ENCODE measurements at regions not wholly inside any gene's neighbourhood (a gene's known extent, or its start where the extent isn't known, plus 50 kb on each side); places are given as distances from the start of the nearest gene placed in this dataset.

- TF ChIP-seq, protein P1, sequence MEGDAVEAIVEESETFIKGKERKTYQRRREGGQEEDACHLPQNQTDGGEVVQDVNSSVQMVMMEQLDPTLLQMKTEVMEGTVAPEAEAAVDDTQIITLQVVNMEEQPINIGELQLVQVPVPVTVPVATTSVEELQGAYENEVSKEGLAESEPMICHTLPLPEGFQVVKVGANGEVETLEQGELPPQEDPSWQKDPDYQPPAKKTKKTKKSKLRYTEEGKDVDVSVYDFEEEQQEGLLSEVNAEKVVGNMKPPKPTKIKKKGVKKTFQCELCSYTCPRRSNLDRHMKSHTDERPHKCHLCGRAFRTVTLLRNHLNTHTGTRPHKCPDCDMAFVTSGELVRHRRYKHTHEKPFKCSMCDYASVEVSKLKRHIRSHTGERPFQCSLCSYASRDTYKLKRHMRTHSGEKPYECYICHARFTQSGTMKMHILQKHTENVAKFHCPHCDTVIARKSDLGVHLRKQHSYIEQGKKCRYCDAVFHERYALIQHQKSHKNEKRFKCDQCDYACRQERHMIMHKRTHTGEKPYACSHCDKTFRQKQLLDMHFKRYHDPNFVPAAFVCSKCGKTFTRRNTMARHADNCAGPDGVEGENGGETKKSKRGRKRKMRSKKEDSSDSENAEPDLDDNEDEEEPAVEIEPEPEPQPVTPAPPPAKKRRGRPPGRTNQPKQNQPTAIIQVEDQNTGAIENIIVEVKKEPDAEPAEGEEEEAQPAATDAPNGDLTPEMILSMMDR (IDR thresholded peaks at IDR 0.05; ENCODE audit: extremely low read depth, missing control alignments): no peak
- DNase-seq (ENCODE audit: low spot score): no peak
Measured at GRCh38 chr4:132824761-132825160, 324.3 kb upstream of the PCDH10 start.

GRCh38 chr4:132827522-132827921 is 321.6 kb upstream of the PCDH10 start:
- TF ChIP-seq, protein P1 (IDR thresholded peaks at IDR 0.05; ENCODE audit: extremely low read depth, missing control alignments): no peak
- no peak for DNase-seq (ENCODE audit: low spot score)

- no peak for DNase-seq (ENCODE audit: low spot score)
- TF ChIP-seq, protein P1 (IDR thresholded peaks at IDR 0.05; ENCODE audit: extremely low read depth, missing control alignments): no peak
Measured at GRCh38 chr4:132838244-132838643, 310.9 kb upstream of the PCDH10 start.

DNA sequence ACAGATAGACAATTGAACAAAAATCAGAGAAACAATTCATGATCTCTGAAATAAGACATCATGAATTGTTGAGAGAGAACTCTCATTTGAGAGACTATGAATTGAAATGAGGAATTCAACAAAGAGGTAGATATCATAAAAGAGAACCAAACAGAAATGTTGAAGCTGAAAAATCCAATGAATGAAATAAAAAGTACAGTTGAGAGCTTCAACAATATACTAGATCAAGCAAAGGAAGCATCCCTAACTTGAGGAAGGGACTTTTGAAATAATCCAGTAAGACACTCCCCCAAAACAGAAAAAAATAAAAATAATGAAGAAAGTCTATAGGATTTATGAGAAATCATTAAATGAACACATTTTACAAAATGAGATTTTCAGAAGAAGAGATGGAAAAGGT is 310.0 kb upstream of the PCDH10 start:
- TF ChIP-seq, protein P1 (IDR thresholded peaks at IDR 0.05; ENCODE audit: extremely low read depth, missing control alignments): no peak
- DNase-seq (ENCODE audit: low spot score): no peak

DNA sequence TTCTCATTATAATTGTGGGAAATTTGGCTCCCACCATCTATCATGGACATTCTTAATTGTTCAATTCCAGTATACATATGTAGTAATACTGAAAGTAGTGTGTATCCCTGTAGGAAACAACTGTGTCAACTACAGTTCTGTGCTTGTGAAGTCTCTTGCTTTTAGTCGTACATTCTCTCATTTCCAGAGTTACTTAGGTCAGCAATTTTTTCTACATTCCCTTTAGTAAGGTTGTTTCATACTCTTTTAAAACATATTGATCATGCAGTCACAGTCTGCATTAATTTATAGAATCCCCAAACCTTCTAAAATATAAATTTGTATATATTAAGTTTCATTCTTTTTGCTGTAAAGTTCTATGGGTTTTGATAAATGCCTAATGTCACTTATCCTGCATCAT is 289.2 kb upstream of the PCDH10 start:
- TF ChIP-seq, protein P1 (IDR thresholded peaks at IDR 0.05; ENCODE audit: extremely low read depth, missing control alignments): no peak
- DNase-seq (ENCODE audit: low spot score): no peak

- DNase-seq (ENCODE audit: low spot score): no peak
- TF ChIP-seq, protein P1 (IDR thresholded peaks at IDR 0.05; ENCODE audit: extremely low read depth, missing control alignments): no peak
Measured at GRCh38 chr4:132860976-132861375, 288.1 kb upstream of the PCDH10 start.

DNA sequence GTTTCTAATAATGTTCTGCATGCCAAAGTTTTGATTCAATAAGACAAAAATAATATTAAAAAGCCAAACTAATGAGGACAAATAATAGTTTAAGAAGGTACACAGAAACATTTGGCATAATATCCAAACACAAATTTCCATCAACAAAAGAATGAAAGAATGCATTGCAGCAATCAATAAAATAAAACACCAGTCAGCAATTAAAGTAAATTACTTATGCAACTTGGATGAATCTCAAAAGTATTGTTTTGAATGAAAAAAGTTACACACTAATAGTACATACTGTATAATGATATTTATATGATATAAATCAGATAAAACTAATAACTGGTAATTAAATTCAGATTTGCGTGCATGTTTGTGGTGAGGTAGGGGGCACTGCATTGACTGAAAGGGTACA is 285.5 kb upstream of the PCDH10 start:
- no peak for DNase-seq (ENCODE audit: low spot score)
- TF ChIP-seq, protein P1 (IDR thresholded peaks at IDR 0.05; ENCODE audit: extremely low read depth, missing control alignments): no peak
